IPS-NIHi7 (cell line): ENCODE measurements at regions not wholly inside any gene's neighbourhood (a gene's known extent, or its start where the extent isn't known, plus 50 kb on each side); places are given as distances from the start of the nearest gene placed in this dataset.
"Not testable (repeated sequence)": the region's sequence is repeated elsewhere in the genome, so short reads cannot be mapped to it uniquely, and the experiment has no call there.

Experiments used
- DNase-seq: peaks from one replicate; pipeline ENCODE4 v3.0.0; 2012; ENCODE audit warnings: mixed read lengths; ENCODE audit errors: extremely low spot score

DNA sequence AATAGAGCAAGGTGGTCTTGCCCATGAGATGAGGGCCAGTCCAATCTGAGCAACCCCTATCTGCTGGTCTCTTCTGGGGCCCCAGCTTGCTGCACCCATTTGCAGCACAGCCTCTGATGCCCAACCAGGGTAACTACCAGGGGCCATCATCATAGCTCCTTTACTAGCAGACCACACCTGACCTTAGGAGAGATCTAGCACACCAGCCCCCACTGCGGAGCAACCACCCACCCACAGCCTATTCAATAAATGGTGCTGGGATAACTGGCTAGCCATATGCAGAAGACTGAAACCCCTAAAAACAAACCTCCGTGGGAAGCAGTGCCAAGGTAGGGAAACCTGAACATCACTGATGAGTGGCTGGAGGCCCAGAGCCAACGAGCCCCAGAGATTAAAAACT lies 196.1 kb upstream of the RBBP8 start:
- no peak for DNase-seq

DNA sequence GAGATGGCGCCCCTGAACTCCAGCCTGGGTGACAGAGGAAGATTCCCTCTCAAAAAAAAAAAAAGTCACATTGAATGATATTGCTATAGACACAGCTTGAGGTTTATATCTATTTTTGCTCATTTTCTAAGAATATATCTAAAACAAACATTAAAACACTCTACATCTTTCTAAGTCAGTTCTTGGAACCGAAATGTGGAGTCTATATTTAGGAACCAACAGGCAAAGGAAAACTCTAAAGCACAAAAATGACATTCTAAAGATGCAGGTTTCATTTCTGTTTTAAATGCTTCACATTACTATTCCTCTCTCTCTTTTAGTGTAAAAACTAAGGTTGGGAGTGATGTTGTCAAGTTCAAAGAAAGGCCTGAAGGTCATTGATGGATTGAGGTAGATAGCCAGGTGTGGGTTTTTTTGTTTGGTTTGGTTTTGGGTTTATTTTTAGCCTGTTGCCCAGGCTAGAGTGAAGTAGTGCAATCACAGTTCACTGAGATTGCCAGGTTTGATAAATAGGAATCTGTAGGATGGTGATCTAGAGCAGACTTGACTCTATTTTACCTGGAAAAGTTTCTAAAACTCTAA lies 194.0 kb upstream of the RBBP8 start:
- no peak for DNase-seq

DNA sequence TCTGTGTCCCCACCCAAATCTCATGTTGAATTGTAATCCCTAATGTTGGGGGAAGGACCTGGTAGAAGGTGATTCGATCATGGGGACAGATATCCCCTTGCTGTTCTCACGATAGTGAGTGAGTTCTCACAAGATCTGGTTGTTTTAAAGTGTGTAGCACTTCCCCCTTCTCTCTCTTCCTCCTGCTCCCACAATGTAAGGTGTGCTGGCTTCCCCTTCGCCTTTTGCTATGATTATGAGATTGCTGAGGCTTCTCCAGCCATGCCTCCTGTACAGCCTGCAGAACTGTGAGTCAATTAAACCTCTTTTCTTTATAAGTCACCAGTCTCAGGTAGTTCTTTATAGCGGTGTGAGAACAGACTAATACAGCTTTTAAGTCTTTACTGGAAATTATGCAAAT lies 193.3 kb upstream of the RBBP8 start:
- no peak for DNase-seq

DNA sequence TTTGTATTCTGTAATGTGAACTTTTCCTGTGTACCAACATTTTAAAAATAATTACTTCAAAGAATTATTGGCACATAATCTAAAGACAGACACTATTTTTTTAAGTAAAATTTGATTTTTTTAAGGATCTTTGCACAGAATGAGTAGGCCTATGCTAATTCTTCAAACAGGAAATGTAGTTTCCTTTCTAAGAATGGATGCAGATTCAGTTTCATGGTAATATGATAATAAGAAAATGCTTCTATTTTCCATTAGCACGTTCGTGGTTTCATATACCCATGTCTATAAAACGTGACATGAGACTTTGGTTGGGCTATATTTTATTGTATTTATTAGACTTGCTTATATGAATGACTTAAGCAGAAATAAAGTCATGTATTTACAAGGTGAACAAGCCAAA lies 191.8 kb upstream of the RBBP8 start:
- DNase-seq: no peak

DNA sequence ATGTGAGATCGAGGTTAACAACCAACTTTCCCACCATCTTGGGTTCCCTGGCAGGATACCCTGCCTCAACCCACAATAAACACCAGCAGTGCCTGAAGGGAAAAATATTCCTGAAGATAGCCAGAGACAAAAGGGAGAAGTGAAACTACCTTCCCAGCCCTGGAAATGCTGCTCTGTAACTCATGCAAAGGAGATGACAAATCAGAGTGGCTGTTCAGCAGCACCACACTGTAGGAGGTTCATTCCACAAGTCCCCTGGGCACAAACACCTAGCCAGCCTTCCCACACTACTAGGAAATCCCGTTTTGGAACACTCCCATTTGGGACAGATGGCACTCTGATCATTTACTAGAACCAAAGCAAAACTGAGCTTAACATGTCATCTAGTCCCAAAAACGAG lies 190.7 kb upstream of the RBBP8 start:
- no peak for DNase-seq

DNA sequence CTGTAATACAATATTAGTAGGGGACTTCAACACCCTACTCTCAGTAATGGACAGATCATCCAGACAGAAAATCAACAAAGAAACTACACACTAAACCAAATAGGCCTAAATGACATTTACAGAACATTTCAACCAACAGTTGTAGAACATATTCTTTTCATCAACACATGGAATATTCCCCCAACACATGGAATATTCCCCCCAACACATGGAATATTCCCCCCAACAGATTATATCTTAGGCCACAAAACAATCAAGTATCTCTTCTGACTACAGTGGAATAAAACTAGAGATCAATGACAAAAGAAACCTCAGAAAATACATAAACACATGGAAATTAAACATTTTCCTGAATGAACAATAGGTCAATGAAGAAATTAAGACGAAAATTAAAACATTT lies 187.2 kb upstream of the RBBP8 start:
- DNase-seq: no peak

DNA sequence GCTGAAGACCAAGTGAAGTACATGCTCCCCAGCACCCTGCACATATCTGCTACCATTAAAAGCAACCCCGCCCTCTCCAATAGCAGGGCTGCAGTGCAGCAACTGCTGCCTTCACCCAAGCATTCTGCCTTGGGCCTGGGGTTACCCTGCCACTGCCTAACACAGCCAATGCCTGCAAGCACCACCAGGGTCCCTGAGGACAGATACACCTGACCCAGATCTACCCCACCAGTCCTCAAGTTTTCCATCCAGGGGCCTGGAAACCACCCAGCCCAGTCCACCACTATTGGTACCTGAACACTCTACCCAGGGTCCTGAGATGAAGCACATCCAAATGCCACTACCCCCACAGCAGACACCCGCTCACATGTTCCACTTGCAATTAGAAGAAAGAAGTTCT lies 181.1 kb upstream of the RBBP8 start:
- no peak for DNase-seq

DNA sequence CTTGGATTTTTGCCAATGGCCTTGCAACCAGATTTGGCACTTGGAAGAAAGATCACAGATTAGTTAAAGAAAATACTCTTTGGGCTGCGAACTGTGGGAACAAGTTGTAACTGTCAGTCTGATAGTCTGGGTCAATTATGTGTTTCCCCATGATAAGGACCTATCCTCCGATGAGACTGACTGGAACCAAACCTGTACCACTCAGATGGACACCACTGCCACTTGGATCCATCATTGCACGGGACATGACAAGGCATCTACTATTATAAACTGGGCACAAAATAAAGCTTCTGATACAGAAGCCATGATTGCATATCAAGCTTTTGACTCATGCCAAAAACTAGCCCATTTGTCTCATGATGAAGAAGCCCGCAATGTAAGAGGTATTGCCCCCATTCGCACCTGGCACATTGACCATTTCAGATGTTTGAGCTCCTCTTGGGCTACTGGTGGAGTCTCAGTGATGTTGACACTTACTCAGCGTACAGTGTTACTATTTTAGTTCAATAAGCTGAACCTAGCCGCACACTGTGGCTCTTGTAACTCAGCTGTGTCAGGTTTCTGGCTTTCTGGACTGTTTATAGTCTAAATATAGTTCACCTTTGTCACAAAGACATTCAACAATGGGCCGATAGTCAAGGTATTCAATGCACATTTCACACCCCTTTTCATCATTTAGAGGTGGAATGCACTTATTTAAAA lies 179.8 kb upstream of the RBBP8 start:
- DNase-seq: no peak

DNA sequence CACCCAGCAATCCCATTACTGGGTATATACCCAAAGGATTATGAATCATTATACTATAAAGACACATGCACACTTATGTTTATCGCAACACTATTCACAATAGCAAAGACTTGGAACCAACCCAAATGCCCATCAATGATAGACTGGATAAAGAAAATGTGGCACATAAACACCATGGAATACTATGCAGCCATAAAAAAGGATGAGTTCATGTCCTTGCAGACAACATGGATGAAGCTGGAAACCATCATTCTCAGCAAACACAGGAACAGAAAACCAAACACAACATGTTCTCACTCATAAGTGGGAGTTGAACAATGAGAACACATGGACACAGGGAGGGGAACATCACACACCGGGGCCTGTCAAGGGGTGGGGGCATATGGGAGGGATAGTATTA lies 169.1 kb upstream of the RBBP8 start:
- DNase-seq: not testable (repeated sequence)

DNA sequence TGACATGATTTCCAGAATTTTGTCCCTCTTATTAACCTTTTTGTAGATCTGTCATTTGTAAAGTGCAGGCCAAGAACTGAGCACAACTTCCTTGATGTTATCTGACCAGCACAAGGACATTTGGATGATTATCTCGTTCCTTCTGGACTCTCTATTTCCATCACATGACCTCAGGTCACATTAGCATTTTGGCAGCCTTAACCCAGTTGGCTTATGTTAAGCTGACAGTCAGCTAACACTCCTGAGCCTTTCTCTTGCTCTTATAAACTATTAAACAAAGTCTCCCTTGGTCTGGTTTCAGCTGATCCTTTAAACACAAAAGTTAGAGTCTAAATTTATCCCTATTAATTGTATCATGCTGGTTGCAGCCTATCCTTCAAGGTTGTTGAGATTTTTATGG lies 167.2 kb upstream of the RBBP8 start:
- DNase-seq: no peak

DNA sequence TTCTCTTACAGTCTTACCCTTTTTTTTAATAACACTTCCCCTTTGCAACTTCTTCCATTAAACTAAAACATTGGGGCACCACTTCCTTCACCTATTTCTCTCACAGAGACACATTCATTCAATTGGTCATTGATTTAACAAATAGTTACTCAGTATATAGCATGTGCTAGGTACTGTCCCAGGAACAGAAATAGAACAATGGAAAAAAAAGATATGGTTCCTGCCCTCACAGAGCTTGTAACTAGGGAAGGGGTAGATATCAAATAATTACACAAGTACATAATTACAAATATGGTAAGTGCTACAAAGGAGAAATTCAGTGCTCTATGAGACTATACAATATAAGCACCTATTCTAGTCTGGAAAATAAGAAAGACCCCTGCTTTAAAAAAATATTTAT lies 165.5 kb upstream of the RBBP8 start:
- DNase-seq: no peak

DNA sequence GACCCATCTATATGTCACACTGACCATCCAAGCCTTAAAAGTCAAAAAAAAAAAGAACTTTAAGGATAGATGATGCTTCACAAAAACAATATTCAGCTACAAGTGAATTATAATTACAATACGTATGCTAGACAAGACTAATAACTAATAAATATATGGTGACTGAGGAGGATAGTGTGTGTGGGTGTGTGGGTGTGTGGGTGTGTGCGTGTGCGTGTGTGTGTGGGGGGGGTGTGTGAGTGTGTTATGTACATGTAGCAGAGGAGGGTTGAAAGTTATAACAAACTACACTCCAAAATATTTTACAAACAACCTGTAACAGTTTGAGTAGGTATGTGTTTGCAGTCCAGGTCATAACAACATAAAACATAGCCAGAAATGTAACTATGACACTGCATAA lies 159.2 kb upstream of the RBBP8 start:
- no peak for DNase-seq

DNA sequence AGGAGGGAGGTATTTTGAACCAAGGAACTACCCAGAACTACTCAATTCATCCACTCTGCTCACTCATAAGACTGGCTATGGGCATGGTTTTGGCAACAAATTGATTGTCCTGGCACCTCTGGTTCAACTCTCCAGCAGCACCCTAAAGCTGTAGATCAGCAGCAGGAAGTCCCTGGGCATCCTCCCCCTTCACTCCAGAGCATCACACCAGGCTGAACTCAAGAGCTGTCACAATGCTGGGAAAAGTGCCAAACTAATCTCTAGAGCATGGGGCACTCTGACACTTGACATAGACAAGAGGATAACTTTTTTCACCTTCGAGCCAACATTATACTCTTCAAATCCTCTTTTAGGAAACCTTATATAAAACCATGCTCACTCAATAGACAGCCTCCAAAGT lies 154.1 kb upstream of the RBBP8 start:
- DNase-seq: no peak

DNA sequence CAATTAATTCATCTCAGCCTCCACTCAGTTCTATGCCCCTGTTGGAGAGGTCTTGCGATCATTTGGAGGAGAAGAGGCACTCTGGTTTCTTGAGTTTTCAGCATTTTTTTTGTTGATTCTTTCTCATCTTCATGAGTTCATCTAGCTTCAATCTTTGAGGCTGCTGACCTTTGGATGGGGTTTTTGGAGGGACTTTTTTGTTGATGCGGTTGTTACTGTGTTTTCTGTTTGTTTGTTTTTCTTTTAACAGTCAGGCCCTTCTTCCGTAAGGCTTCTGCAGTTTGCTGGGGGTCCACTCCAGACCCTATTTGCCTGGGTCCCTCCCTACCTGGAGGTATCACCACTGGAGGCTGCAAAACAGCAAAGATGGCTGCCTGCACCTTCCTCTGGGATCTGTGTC lies 149.9 kb upstream of the RBBP8 start:
- DNase-seq: no peak

DNA sequence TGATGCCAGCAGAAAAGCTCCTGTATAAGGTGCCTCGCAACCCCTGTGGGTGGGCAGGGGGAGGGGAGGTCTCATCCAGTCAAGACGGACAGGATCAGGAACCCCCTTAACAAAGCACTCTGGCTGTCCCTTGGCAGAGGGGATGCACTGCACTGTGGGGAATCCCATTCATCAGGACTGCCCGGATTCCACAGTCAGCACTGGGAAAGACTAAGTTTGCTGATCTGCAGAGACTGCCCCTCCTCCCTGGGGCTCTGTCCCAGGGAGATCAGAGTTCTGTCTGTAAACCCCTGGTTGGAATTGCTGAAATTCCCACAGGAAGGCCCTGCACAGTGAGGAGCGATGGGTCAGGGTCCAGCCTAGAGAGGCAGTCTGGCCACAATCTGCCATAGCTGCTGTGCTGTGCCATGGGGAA lies 149.5 kb upstream of the RBBP8 start:
- peak; percentile 26 for DNase-seq

DNA sequence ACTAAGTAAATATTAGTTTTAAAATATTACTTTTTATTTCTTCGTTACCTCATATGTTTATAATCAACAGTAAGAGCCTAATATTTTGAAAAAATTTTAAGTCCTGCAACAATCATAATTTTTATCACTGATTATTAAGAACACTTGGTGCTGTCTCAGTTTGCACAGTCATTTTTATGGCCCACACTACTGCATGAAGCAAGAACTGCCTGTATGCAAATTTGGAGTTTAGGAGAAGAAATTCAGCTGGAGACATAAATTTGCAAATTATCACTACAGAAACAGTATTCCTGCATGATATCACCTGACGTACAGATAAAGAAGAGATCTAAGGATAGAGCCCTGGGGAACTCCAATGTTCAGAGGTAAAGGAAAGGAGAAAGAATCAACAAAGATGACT lies 144.1 kb upstream of the RBBP8 start:
- no peak for DNase-seq

DNA sequence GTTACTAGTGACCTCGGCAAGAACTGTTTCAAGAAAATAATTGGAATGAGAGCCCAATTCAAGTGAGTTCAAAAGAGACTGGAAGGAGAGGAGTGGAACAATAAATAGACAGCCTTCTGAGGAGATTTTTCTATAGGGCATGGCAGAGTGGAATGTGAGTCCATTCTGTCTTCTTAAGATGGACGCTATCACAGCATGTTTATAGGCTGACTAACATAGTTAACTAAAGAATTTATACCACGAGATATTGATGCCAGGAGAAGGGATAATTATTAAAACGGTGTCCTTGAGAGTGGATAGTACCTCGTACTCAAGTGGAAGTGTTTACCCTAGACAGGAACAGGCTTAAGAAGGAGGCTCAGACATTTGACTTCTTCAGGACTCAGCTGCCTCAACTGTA lies 143.5 kb upstream of the RBBP8 start:
- no peak for DNase-seq

DNA sequence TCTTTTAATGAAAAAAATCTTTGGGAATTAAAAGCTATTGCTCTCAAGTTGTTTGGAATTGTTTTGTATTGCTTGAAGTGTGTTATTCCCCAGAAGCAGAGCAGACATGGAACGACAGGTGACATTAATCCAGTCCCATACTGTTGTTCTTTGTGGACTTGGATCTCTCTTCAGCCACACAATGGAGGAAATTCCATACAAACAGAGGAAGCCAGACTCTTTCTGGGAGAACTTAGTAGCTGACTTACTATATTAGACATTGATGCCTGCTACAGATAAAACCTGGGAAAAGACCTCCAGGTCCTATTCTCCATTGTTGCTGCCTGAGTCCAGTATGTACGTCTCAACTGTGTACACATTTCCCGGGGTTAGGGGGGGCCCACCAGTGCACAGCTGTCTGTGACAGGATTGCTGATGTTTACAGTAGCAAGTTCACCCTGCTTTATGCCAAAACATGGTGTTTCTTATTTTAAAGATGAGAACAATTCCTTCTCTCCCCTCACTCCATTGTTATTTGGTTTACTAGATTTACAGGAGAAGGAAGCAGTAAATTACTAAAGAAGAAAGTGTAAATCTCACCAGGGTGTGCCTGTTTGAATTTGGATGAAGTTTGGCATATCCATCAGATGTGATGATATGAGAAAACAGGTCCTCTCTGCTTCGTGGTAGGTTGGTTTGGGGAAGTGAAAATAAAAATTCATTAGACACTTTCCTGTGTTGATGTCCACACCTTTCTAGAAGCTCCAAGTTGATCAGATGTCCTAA lies 142.4 kb upstream of the RBBP8 start:
- DNase-seq: no peak

DNA sequence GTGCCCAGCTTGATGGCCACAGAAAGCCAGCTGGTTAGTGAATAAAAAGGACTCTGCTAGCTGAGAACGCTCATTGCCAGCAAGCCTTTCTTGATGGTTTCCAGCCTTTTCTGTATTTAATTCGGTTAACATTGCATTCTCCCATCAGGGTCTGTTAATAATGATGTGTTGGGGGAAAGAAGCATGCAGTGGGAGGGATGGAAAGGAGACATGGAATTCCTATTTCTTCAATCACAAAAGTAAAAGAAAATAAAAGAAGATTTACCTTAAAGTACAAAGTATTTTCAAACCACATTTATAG lies 141.9 kb upstream of the RBBP8 start:
- no peak for DNase-seq

DNA sequence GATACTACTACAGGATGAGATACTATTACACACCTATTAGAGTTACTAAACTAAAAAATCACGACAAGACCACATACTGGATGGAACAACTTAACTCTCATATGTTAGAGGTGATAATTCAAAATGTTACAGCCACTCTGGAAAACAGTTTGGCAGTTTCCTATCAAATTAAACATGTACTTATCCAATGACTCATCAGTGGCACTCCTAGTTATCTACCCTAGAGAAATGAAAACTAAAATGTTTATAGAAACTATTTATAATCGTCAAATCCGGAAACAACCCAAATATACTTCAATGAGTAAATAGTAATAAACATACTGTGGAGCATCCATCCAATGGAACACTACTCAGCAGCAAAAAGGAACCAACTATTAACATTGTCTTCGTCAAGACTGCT lies 137.0 kb upstream of the RBBP8 start:
- no peak for DNase-seq

DNA sequence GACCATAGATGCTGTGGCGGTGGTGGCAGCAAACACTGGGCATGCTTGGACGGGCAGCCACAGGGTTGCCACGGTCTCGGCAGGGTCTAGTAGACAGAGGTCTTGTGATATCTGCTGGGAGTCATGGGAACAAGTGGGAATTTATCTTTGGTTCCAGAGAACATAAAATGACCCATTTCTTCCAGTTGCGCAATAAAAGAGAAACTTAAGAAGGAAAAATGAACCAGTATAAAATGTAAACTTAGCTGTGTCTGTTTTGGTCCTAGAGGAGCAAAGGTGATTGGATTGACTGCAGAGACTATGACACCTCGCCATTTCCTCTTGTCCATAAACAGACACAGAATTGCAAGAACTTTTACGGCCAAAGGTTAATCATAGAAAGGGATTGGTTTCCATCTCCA lies 132.6 kb upstream of the RBBP8 start:
- DNase-seq: no peak

DNA sequence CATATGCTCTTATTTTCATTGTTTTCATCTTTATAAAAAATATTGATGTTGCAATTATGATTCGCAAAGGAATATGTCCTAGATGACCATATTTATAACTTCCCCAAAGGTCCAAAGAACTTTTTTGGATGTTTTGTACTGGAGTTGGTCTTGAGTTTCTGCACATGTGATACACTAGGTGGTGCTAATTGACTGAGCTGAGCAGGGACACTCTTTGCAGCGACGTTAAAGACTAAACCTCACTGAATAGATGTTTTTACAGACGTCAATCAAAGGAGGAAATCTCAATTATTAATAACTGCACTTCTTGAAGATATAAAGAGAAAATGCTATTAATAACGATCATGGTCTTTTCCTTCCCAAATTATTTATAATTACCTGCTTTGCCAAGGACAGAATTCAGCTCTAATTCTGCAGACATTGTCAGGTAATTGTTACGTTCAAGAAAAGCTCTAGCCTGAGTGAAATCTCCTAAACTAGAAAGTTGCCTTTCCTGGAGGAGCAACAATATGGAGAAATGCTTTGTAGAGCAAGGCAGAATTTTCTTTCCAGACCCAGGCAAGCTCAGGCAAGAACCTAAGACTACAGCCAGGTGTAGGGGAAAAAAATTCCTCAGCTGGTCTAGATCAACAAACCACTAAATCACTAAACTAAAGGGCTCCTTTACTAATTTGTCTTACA lies 119.3 kb upstream of the RBBP8 start:
- peak; percentile 50 for DNase-seq

DNA sequence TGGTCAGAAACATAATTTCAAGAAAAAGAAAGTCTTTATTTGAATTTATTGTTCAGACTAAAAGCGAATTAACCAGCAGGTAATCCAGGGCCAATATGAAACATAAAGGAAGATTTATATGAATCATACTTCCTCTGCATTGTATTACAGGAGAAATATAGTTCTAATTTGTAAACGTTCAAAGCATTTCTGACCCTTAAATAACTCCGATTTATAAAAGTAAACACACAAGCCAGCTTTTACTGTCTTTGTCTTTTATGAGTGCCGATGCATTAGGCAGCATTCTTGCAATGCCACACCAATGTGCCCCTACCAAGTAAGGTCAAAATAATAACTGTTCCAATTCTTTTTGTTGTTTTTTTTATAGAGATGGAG lies 118.8 kb upstream of the RBBP8 start:
- DNase-seq: no peak
